HCT116 (cell line): ENCODE measurements at regions not wholly inside any gene's neighbourhood (a gene's known extent, or its start where the extent isn't known, plus 50 kb on each side); places are given as distances from the start of the nearest gene placed in this dataset.

ENCODE experiments used
- ATAC-seq: fragments of 200-7000 bp; cut with Tn5 transposase; 2 replicates; pipeline ENCODE4 v1.9.1; 2020; ENCODE audit warnings: mild to moderate bottlenecking, moderate library complexity
- BruUV-seq: library from RNA; stranded (reverse); fragments of 400-500 nt; replicated peaks from 2 replicates; lab custom pipeline; 2021; lab: Mats Ljungman, UMichigan
- CTCF ChIA-PET: fragments of 300-600 bp; sonication (Branson Sonifier 250); formaldehyde crosslinking; loops from one replicate; lab custom pipeline; 2021; ENCODE audit warnings: antibody characterized with exemption; lab: Charles Lee
- POLR2A ChIA-PET: fragments of 300-600, 350-600 bp; sonication (Branson Sonifier 250); formaldehyde crosslinking; loops from one replicate; lab custom pipeline; 2021; ENCODE audit warnings: antibody characterized with exemption; lab: Charles Lee
- RAD21 ChIA-PET, 2 experiments: fragments of 300-600 bp; sonication (Branson Sonifier 250); formaldehyde crosslinking; loops; one replicate each; lab custom pipeline; 2023; ENCODE audit warnings: low total read pairs in 2 of 2; ENCODE audit not compliant: uncharacterized antibody in 2 of 2, unreplicated experiment in 2 of 2, low non-redundant PET in 1 of 2; lab: Charles Lee
- DNase-seq: peaks from one replicate; pipeline ENCODE4 v3.0.0-alpha.2; 2010; ENCODE audit warnings: low read depth, low spot score
- H2AFZ ChIP-seq: fragments of 200-600 bp; shearing (Covaris generic), sonication (generic); 2 replicates; pipeline ENCODE4 v1.6.1; 2017; ENCODE audit warnings: low read depth, mixed run types, mixed read lengths, antibody characterized with exemption, low read length; ENCODE audit not compliant: poor library complexity, severe bottlenecking
- H3K27ac ChIP-seq: 2 replicates; pipeline ENCODE4 v1.5.1; 2012; ENCODE audit warnings: low read depth, low read length
- H3K27me3 ChIP-seq: fragments of 200-600 bp; sonication (generic); 2 replicates; pipeline ENCODE4 v1.6.1; 2016; ENCODE audit warnings: mixed run types, low read length, mixed read lengths; ENCODE audit not compliant: insufficient read depth
- H3K36me3 ChIP-seq, 2 experiments: fragments of 200-500 bp in 1 of 2; fragments of 200-600 bp in 1 of 2; sonication (Bioruptor generic) in 1 of 2; sonication (generic) in 1 of 2; 2 replicates each; pipeline versions ENCODE4 v1.5.1 to v1.6.1; 2014 to 2016; ENCODE audit warnings: low read length in 2 of 2, inconsistent platforms in 1 of 2, mixed read lengths in 1 of 2, mixed run types in 1 of 2; ENCODE audit not compliant: insufficient read depth in 2 of 2, control insufficient read depth in 1 of 2
- H3K4me1 ChIP-seq, 2 experiments: fragments of 200-600 bp in 1 of 2; sonication (generic) in 1 of 2; 2 replicates each; pipeline versions ENCODE4 v1.5.1 to v1.6.1; 2012 to 2017; ENCODE audit warnings: low read length in 2 of 2, inconsistent platforms in 1 of 2, mild to moderate bottlenecking in 1 of 2, mixed read lengths in 1 of 2, mixed run types in 1 of 2, moderate library complexity in 1 of 2; ENCODE audit not compliant: insufficient read depth in 2 of 2, control insufficient read depth in 1 of 2
- H3K4me2 ChIP-seq: fragments of 200-600 bp; sonication (generic); 2 replicates; pipeline ENCODE4 v1.6.1; 2017; ENCODE audit warnings: mixed run types, low read length, mixed read lengths
- H3K4me3 ChIP-seq, 2 experiments: fragments of 200-600 bp in 1 of 2; sonication (generic) in 1 of 2; replicated peaks in 1 of 2; 2 replicates each; pipeline ENCODE4 v1.5.1; 2011 to 2016; ENCODE audit warnings: low read length in 2 of 2, control low read depth in 1 of 2, low read depth in 1 of 2, mild to moderate bottlenecking in 1 of 2, mixed read lengths in 1 of 2, mixed run types in 1 of 2
- H3K79me2 ChIP-seq: fragments of 200-600 bp; sonication (generic); 2 replicates; pipeline ENCODE4 v1.6.1; 2017; ENCODE audit warnings: mild to moderate bottlenecking, mixed run types, low read length, moderate library complexity, mixed read lengths; ENCODE audit not compliant: insufficient read depth
- H3K9ac ChIP-seq: fragments of 200-600 bp; sonication (generic); 2 replicates; pipeline ENCODE4 v1.6.1; 2016; ENCODE audit warnings: low read length, mixed read lengths
- H3K9me2 ChIP-seq: fragments of 200-600 bp; sonication (generic), shearing (Covaris generic); 2 replicates; pipeline ENCODE4 v1.6.1; 2017; ENCODE audit warnings: mixed run types, mild to moderate bottlenecking, moderate library complexity; ENCODE audit not compliant: insufficient read depth
- H3K9me3 ChIP-seq, 2 experiments: fragments of 200-500 bp in 1 of 2; fragments of 200-600 bp in 1 of 2; sonication (Bioruptor generic) in 1 of 2; sonication (generic) in 1 of 2; 2 replicates each; pipeline ENCODE4 v1.6.1; 2014 to 2017; ENCODE audit warnings: low read length in 2 of 2, mixed read lengths in 2 of 2, inconsistent platforms in 1 of 2, low read depth in 1 of 2, mild to moderate bottlenecking in 1 of 2, mixed run types in 1 of 2, moderate library complexity in 1 of 2; ENCODE audit not compliant: control insufficient read depth in 1 of 2, insufficient read depth in 1 of 2
- H4K20me1 ChIP-seq: fragments of 200-600 bp; sonication (generic), shearing (Covaris generic); 2 replicates; pipeline ENCODE4 v1.6.1; 2017; ENCODE audit warnings: mixed run types, mild to moderate bottlenecking, moderate library complexity; ENCODE audit not compliant: insufficient read depth
- ATF3 ChIP-seq: IDR thresholded peaks from 2 replicates; pipeline ENCODE4 v1.6.1; 2012
- CEBPB ChIP-seq: IDR thresholded peaks from 2 replicates; pipeline ENCODE4 v1.6.1; 2012; ENCODE audit warnings: low read depth
- EGR1 ChIP-seq: IDR thresholded peaks from 2 replicates; pipeline ENCODE4 v1.6.1; 2012; ENCODE audit warnings: low read depth
- ELF1 ChIP-seq: IDR thresholded peaks from 2 replicates; pipeline ENCODE4 v1.6.1; 2012; ENCODE audit warnings: low read depth, borderline replicate concordance
- EZH2 ChIP-seq: fragments of 200-600 bp; sonication (generic); IDR thresholded peaks from 2 replicates; pipeline ENCODE4 v1.6.1; 2017; ENCODE audit warnings: antibody characterized with exemption, mixed run types
- EZH2phosphoT487 ChIP-seq: fragments of 200-600 bp; IDR thresholded peaks from 2 replicates; pipeline ENCODE4 v1.6.1; 2018; ENCODE audit warnings: antibody characterized with exemption, borderline replicate concordance
- FOSL1 ChIP-seq: IDR thresholded peaks from 2 replicates; pipeline ENCODE4 v1.6.1; 2012; ENCODE audit warnings: low read depth
- JUND ChIP-seq: IDR thresholded peaks from 2 replicates; pipeline ENCODE4 v1.6.1; 2012
- MAX ChIP-seq: IDR thresholded peaks from 2 replicates; pipeline ENCODE4 v1.6.1; 2012
- POLR2A ChIP-seq: IDR thresholded peaks from 2 replicates; pipeline ENCODE4 v1.7.0; 2011; ENCODE audit warnings: borderline replicate concordance; ENCODE audit not compliant: insufficient read depth, insufficient read length; ENCODE audit errors: extremely low read depth
- RAD21 ChIP-seq: IDR thresholded peaks from 2 replicates; pipeline ENCODE4 v1.6.1; 2012; ENCODE audit warnings: low read depth, mild to moderate bottlenecking
- REST ChIP-seq: IDR thresholded peaks from 2 replicates; pipeline ENCODE4 v1.6.1; 2012; ENCODE audit warnings: low read depth
- SIN3A ChIP-seq: IDR thresholded peaks from 2 replicates; pipeline ENCODE4 v1.6.1; 2012; ENCODE audit warnings: low read depth
- SP1 ChIP-seq: IDR thresholded peaks from 2 replicates; pipeline ENCODE4 v1.6.1; 2012; ENCODE audit warnings: low read depth
- SRF ChIP-seq: IDR thresholded peaks from 2 replicates; pipeline ENCODE4 v1.6.1; 2012; ENCODE audit warnings: low read depth
- YY1 ChIP-seq: IDR thresholded peaks from 2 replicates; pipeline ENCODE4 v1.6.1; 2011; ENCODE audit warnings: low read length, low read depth, moderate library complexity, mild to moderate bottlenecking; ENCODE audit not compliant: insufficient replicate concordance; ENCODE audit errors: extremely low read depth
- ZBTB33 ChIP-seq: IDR thresholded peaks from 2 replicates; pipeline ENCODE4 v1.6.1; 2011; ENCODE audit warnings: mild to moderate bottlenecking, low read length, moderate library complexity; ENCODE audit not compliant: insufficient replicate concordance; ENCODE audit errors: extremely low read depth
- ZFX ChIP-seq: fragments of 450-650 bp; IDR thresholded peaks from 2 replicates; pipeline ENCODE4 v1.6.1; 2017
- intact Hi-C: fragments of 100-400 bp; cut with micrococcal nuclease; formaldehyde crosslinking; loops from 2 replicates; pipeline ENCODE4 v1.10.0; 2022

GRCh38 chr7:159210581-159211235 is 66.0 kb upstream of the VIPR2 start:
- RAD21 ChIA-PET = no interaction called here
- Histone ChIP-seq H3K9me3 (no peaks in the 10 kb centered on the region), H3K4me3 (no peak overlapping the region), H3K27me3 (peaks cover 6% of the 10 kb centered on the region), H3K36me3 (no peaks in the 10 kb centered on the region), H3K9ac (no peak overlapping the region), H3K4me2 (no peak overlapping the region), H3K4me1 (no peaks in the 10 kb centered on the region), H3K27ac (no peak overlapping the region), H3K9me2 (no peaks in the 10 kb centered on the region), H4K20me1 (no peaks in the 10 kb centered on the region), H3K79me2 (no peaks in the 10 kb centered on the region), H2AFZ (no peak overlapping the region)
- ATAC-seq (no peak), DNase-seq (no peak)
- intact Hi-C loops = no loop called here
- POLR2A ChIA-PET = no interaction called here
- CTCF ChIA-PET = no interaction called here
- BruUV-seq = no TSS peak
- TF ChIP-seq ZFX = no peak
- TF ChIP-seq SIN3A = no peak
- TF ChIP-seq POLR2A = no peak
- no peak for TF ChIP-seq REST
- TF ChIP-seq ELF1 = no peak
- no peak for TF ChIP-seq JUND
- TF ChIP-seq CEBPB = no peak
- TF ChIP-seq YY1 = no peak
- TF ChIP-seq EZH2 = no peak
- no peak for TF ChIP-seq SP1
- no peak for TF ChIP-seq EGR1
- TF ChIP-seq ZBTB33 = no peak
- no peak for TF ChIP-seq MAX
- no peak for TF ChIP-seq FOSL1
- no peak for TF ChIP-seq ATF3
- TF ChIP-seq EZH2phosphoT487 = no peak
- no peak for TF ChIP-seq RAD21
- TF ChIP-seq SRF = no peak
